ENCODE measurements at regions not wholly inside any gene's neighbourhood (a gene's known extent, or its start where the extent isn't known, plus 50 kb on each side); places are given as distances from the start of the nearest gene placed in this dataset.

DNA sequence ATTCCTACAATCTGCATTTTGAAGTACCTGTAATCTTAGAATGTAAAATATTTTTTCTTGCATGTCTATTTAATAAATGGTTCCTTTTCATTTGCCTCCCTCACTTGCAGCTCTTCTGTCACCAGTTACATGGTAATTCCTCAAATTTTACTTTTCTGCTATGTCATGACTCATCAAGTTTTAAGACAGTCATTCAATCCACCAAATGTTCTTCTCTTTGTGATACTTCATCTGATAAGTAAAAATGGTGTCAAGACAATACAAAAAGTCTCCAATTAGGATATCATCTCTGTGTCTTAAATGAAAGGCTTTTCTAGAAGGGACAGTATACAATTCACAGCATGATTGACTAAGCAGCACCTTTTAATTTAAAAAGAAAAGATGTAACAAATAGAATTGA is 104.9 kb upstream of the FTMT start:
- no peak overlapping the region for H3K27ac ChIP-seq (ENCODE audit: low read length)
- H3K4me3 ChIP-seq (ENCODE audit: low read depth in 1 of 2, low read length in 2 of 2) = no peak overlapping the region
- no peaks in the 10 kb centered on the region for H3K36me3 ChIP-seq (ENCODE audit: control insufficient read depth in 1 of 2, insufficient read depth in 2 of 2, low read length in 2 of 2)
- no peaks in the 10 kb centered on the region for H3K4me1 ChIP-seq (ENCODE audit: control insufficient read depth in 1 of 2, insufficient read depth in 2 of 2, low read length in 2 of 2)
- H3K27me3 ChIP-seq (ENCODE audit: low read depth, low read length) = no peaks in the 10 kb centered on the region
- peaks cover 1 to 3% of the 10 kb centered on the region in 2 donors for H3K9me3 ChIP-seq (ENCODE audit: control insufficient read depth in 1 of 2, low read length in 2 of 2)

DNA sequence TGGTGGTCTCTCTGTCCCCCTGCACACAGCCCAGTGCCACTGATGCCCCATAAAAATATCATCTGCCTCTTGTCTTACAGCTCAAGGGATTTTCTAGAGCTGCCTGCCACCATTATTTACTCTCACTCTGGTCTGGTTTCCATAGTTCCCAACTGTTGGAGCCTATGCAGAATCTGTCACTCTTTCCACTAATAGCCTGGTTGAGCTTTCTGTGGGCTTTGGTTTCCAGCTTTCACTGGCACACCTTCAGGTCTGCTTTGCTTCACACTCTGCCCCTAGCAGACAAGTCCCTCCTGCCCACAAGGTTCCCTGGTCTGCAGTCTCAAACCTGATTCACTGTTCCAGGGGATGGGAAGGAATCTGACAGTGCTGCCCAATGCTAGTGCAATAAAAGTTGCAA is 103.0 kb upstream of the FTMT start:
- Histone ChIP-seq H3K36me3 (ENCODE audit: control insufficient read depth in 1 of 2, insufficient read depth in 2 of 2, low read length in 2 of 2) (no peaks in the 10 kb centered on the region), H3K4me1 (ENCODE audit: control insufficient read depth in 1 of 2, insufficient read depth in 2 of 2, low read length in 2 of 2) (no peaks in the 10 kb centered on the region), H3K9me3 (ENCODE audit: control insufficient read depth in 1 of 2, low read length in 2 of 2) (no peaks in the 10 kb centered on the region), H3K27ac (ENCODE audit: low read length) (no peak overlapping the region), H3K27me3 (ENCODE audit: low read depth, low read length) (no peaks in the 10 kb centered on the region), H3K4me3 (ENCODE audit: low read depth in 1 of 2, low read length in 2 of 2) (no peak overlapping the region)

DNA sequence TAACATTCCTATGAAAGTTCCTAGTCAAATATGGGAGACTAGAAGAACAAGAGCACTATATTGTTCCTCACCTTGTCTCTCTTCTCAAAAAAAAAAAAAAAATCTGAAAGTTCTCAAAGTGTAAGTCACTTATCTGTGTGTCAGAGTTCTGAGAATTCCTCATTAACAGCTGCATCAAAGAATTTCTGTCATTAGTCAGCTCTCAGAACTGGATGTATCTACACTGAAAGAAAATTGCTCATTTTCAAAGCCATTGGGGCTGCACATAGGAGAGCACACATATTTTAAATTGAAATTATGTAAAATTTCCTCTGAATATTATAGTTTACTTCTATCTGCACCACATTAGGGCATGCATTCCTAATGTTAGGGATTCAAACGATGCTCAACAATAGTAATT is 99.5 kb upstream of the FTMT start:
- Histone ChIP-seq H3K4me3 (ENCODE audit: low read depth in 1 of 2, low read length in 2 of 2) (no peak overlapping the region), H3K27ac (ENCODE audit: low read length) (no peak overlapping the region), H3K36me3 (ENCODE audit: control insufficient read depth in 1 of 2, insufficient read depth in 2 of 2, low read length in 2 of 2) (no peaks in the 10 kb centered on the region), H3K9me3 (ENCODE audit: control insufficient read depth in 1 of 2, low read length in 2 of 2) (no peaks in the 10 kb centered on the region), H3K27me3 (ENCODE audit: low read depth, low read length) (no peaks in the 10 kb centered on the region), H3K4me1 (ENCODE audit: control insufficient read depth in 1 of 2, insufficient read depth in 2 of 2, low read length in 2 of 2) (no peaks in the 10 kb centered on the region)

DNA sequence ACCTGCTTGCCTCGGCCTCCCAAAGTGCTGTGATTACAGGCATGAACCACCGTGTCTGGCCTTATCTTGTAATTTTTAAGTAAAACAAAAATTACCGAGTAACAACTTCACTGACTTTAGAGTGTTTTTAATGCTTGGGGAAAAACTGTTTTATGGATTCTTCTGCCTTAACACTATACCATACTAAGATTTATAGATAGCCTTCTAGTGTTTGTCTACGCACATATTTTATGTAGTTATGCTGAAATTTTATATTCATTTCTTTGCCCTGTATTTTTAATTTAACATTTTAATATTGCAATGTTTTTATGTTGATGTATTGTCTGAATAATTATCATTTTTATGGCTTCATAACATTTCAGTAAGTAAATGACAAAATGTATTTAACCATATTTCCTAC is 96.4 kb upstream of the FTMT start:
- no peaks in the 10 kb centered on the region for H3K27me3 ChIP-seq (ENCODE audit: low read depth, low read length)
- H3K27ac ChIP-seq (ENCODE audit: low read length) = no peak overlapping the region
- H3K9me3 ChIP-seq (ENCODE audit: control insufficient read depth in 1 of 2, low read length in 2 of 2) = no peaks in the 10 kb centered on the region
- no peak overlapping the region for H3K4me3 ChIP-seq (ENCODE audit: low read depth in 1 of 2, low read length in 2 of 2)
- H3K4me1 ChIP-seq (ENCODE audit: control insufficient read depth in 1 of 2, insufficient read depth in 2 of 2, low read length in 2 of 2) = no peaks in the 10 kb centered on the region
- H3K36me3 ChIP-seq (ENCODE audit: control insufficient read depth in 1 of 2, insufficient read depth in 2 of 2, low read length in 2 of 2) = no peaks in the 10 kb centered on the region

DNA sequence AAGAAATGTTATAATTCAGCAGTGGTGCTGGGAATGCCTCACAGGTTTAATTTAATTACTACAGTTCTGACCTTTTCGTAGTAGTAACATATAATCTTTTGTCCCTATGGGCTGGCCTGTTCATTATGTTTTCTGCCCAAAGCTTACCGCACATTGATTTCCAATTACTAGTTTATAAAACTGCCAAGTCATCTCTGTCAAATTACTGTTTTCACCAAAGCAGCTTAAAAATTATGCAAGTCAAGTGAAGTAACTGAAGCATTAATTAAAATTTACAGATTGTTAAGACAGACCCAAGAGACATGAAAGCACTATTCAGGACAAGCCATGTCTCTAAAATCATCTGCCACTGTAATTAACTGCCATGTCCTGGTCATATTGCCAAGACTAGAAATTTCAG is 93.9 kb upstream of the FTMT start:
- no peak overlapping the region for H3K4me3 ChIP-seq (ENCODE audit: low read depth in 1 of 2, low read length in 2 of 2)

DNA sequence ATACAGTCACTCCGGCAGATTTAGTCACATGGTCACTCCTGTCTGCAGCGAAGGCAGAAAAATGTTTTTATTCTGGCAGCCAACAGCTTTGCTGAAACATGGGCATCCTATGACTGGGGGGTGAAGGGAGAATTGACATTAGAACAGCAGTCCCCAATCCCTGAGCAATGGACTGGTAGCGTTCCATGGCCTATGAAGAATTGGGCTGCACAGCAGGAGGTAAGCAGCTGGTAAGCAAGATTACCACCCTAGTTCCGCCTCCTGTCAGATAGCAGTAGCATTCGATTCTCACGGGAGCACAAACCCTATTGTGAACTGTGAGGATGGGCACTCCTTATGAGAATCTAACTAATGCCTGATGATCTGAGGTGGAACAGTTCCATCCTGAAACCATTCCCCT is 93.1 kb upstream of the FTMT start:
- no peak overlapping the region for H3K4me3 ChIP-seq (ENCODE audit: low read depth in 1 of 2, low read length in 2 of 2)
- H3K9me3 ChIP-seq (ENCODE audit: control insufficient read depth in 1 of 2, low read length in 2 of 2) = no peaks in the 10 kb centered on the region
- no peaks in the 10 kb centered on the region for H3K36me3 ChIP-seq (ENCODE audit: control insufficient read depth in 1 of 2, insufficient read depth in 2 of 2, low read length in 2 of 2)
- H3K27me3 ChIP-seq (ENCODE audit: low read depth, low read length) = no peaks in the 10 kb centered on the region
- no peak overlapping the region for H3K27ac ChIP-seq (ENCODE audit: low read length)
- no peaks in the 10 kb centered on the region for H3K4me1 ChIP-seq (ENCODE audit: control insufficient read depth in 1 of 2, insufficient read depth in 2 of 2, low read length in 2 of 2)

More for the DNA sequence above, 93.9 kb upstream of the FTMT start:
- no peaks in the 10 kb centered on the region for H3K9me3 ChIP-seq (ENCODE audit: control insufficient read depth in 1 of 2, low read length in 2 of 2)
- H3K27ac ChIP-seq (ENCODE audit: low read length) = no peak overlapping the region
- H3K27me3 ChIP-seq (ENCODE audit: low read depth, low read length) = no peaks in the 10 kb centered on the region
- H3K36me3 ChIP-seq (ENCODE audit: control insufficient read depth in 1 of 2, insufficient read depth in 2 of 2, low read length in 2 of 2) = no peaks in the 10 kb centered on the region
- H3K4me1 ChIP-seq (ENCODE audit: control insufficient read depth in 1 of 2, insufficient read depth in 2 of 2, low read length in 2 of 2) = no peaks in the 10 kb centered on the region

DNA sequence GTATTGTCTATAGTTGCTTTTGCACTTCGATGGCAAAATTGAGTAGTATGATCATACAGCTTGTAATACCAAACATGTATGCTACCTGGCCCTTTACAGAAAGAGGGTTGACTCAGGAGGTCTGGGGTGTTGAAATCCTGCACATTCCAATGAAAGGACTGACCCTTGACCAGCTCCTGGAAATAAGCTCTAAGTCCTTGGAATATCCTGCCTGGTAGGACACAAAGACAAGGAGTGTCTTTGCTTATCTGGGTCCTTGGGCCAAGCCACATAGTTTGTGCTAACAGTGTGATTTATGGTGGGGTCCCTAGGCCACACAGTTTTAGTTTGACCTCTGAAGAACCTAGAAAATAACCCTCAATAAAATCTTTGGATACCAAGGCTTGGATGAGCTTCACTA is 89.3 kb upstream of the FTMT start:
- Histone ChIP-seq H3K36me3 (ENCODE audit: control insufficient read depth in 1 of 2, insufficient read depth in 2 of 2, low read length in 2 of 2) (no peaks in the 10 kb centered on the region), H3K4me3 (ENCODE audit: low read depth in 1 of 2, low read length in 2 of 2) (no peak overlapping the region), H3K27me3 (ENCODE audit: low read depth, low read length) (no peaks in the 10 kb centered on the region), H3K27ac (ENCODE audit: low read length) (no peak overlapping the region), H3K9me3 (ENCODE audit: control insufficient read depth in 1 of 2, low read length in 2 of 2) (no peaks in the 10 kb centered on the region), H3K4me1 (ENCODE audit: control insufficient read depth in 1 of 2, insufficient read depth in 2 of 2, low read length in 2 of 2) (no peaks in the 10 kb centered on the region)

DNA sequence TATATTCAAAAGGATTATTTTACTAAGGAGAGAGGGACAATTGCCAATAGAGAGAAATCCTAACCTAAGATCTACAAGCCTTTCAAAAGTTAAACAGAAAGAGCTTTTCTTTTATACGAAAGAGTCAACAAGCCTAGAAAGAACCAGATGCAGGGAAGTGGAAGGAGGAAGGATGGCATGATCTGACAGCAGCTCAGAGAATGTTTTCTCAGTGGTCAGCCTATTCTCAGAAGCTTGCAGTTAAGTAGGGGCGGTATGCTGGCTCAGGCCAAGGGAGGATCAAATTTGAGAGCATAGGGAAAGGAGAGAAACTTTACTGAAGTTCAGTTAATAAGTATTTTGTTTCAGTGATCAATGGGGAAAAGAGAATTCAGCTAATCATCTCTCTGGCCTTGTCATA is 88.0 kb upstream of the FTMT start:
- H3K4me3 ChIP-seq (ENCODE audit: low read depth in 1 of 2, low read length in 2 of 2) = no peak overlapping the region
- no peaks in the 10 kb centered on the region for H3K27me3 ChIP-seq (ENCODE audit: low read depth, low read length)
- H3K27ac ChIP-seq (ENCODE audit: low read length) = no peak overlapping the region
- no peaks in the 10 kb centered on the region for H3K9me3 ChIP-seq (ENCODE audit: control insufficient read depth in 1 of 2, low read length in 2 of 2)
- H3K36me3 ChIP-seq (ENCODE audit: control insufficient read depth in 1 of 2, insufficient read depth in 2 of 2, low read length in 2 of 2) = no peaks in the 10 kb centered on the region
- no peaks in the 10 kb centered on the region for H3K4me1 ChIP-seq (ENCODE audit: control insufficient read depth in 1 of 2, insufficient read depth in 2 of 2, low read length in 2 of 2)

DNA sequence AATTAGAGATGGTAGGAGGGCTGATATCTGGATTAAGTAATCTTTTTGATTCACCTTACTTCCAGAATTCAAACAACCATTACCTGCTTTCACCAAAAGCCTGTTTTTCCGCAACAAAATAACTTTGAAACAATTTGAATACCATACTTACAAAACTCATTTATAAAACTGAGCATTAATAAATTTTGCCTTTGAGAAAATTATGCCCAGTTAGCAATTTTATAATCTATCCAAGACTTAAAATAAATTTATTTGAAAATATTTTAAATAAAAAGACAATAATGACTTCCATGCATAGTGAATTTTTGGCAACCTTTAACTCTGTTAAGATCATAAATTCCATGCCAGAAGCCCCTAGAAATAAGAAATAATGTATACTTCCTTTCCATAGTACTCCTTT is 71.3 kb upstream of the FTMT start:
- H3K4me1 ChIP-seq (ENCODE audit: control insufficient read depth in 1 of 2, insufficient read depth in 2 of 2, low read length in 2 of 2) = no peaks in the 10 kb centered on the region
- H3K36me3 ChIP-seq (ENCODE audit: control insufficient read depth in 1 of 2, insufficient read depth in 2 of 2, low read length in 2 of 2) = no peaks in the 10 kb centered on the region
- no peak overlapping the region for H3K4me3 ChIP-seq (ENCODE audit: low read depth in 1 of 2, low read length in 2 of 2)

DNA sequence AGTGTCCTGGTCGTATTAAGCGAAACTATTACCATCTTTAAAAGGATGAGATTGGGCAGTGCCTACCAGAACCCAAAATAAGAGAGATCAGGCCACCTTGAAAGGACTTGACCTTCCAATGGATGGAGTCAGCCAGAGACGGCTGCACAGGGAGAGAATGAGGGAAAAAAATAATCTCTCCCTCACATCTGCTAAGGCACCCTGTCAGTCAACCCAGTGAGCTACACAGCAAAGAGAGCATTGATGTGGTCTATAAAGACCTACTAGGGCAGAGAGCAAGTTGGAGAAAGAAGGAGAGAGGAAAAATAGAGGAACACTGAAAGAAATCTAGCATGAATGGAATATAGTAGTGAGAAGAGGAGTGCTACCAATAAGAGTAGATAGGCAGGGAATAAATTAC is 68.0 kb upstream of the FTMT start:
- Histone ChIP-seq H3K9me3 (ENCODE audit: control insufficient read depth in 1 of 2, low read length in 2 of 2) (no peaks in the 10 kb centered on the region), H3K4me1 (ENCODE audit: control insufficient read depth in 1 of 2, insufficient read depth in 2 of 2, low read length in 2 of 2) (no peaks in the 10 kb centered on the region), H3K36me3 (ENCODE audit: control insufficient read depth in 1 of 2, insufficient read depth in 2 of 2, low read length in 2 of 2) (no peaks in the 10 kb centered on the region), H3K27me3 (ENCODE audit: low read depth, low read length) (no peaks in the 10 kb centered on the region), H3K27ac (ENCODE audit: low read length) (no peak overlapping the region), H3K4me3 (ENCODE audit: low read depth in 1 of 2, low read length in 2 of 2) (no peak overlapping the region)

More for the DNA sequence above, 71.3 kb upstream of the FTMT start:
- Histone ChIP-seq H3K9me3 (ENCODE audit: control insufficient read depth in 1 of 2, low read length in 2 of 2) (no peaks in the 10 kb centered on the region), H3K27ac (ENCODE audit: low read length) (no peak overlapping the region), H3K27me3 (ENCODE audit: low read depth, low read length) (no peaks in the 10 kb centered on the region)

DNA sequence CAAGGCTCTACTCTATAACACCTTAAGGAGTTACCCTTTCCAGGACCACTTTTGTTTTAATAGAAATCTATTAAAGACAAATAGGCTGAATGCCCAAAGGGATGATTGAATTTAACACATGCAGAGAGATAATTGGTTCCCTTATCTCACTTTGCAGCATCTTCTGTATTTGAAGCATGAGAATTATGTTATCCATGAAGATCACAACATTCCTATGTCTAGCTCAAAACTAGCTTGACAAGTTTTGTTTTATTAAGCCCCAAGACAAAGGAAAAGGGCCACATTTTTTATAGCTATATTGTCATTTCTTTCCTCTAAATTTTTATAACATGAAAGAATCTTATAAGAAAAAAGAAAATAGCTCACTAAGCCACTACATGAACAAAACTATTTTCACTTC is 57.9 kb upstream of the FTMT start:
- Histone ChIP-seq H3K36me3 (ENCODE audit: control insufficient read depth in 1 of 2, insufficient read depth in 2 of 2, low read length in 2 of 2) (no peaks in the 10 kb centered on the region), H3K4me3 (ENCODE audit: low read depth in 1 of 2, low read length in 2 of 2) (no peak overlapping the region), H3K27ac (ENCODE audit: low read length) (no peak overlapping the region), H3K4me1 (ENCODE audit: control insufficient read depth in 1 of 2, insufficient read depth in 2 of 2, low read length in 2 of 2) (no peaks in the 10 kb centered on the region), H3K27me3 (ENCODE audit: low read depth, low read length) (no peaks in the 10 kb centered on the region), H3K9me3 (ENCODE audit: control insufficient read depth in 1 of 2, low read length in 2 of 2) (no peaks in the 10 kb centered on the region)

DNA sequence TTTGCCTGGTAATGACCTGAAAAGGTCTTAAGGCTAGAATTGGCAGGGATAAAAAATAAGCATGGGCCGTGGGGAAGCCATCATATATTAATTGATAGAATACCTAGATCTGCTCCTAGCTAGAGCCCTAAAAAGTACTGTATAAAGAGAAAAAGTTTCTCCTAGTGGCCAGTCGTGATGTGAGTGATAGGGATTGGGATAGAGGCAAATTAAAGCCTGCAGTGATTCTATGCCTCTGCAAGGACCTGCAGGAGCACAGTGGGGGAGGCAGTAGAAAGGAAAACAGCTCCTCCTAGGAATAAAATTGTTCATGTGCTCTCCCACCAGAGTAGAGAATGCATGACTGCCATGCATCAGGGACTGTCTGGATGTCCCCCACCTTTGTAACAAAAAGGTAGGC is 56.2 kb upstream of the FTMT start:
- Histone ChIP-seq H3K4me1 (ENCODE audit: control insufficient read depth in 1 of 2, insufficient read depth in 2 of 2, low read length in 2 of 2) (no peaks in the 10 kb centered on the region), H3K27ac (ENCODE audit: low read length) (no peak overlapping the region), H3K9me3 (ENCODE audit: control insufficient read depth in 1 of 2, low read length in 2 of 2) (no peaks in the 10 kb centered on the region), H3K4me3 (ENCODE audit: low read depth in 1 of 2, low read length in 2 of 2) (no peak overlapping the region), H3K27me3 (ENCODE audit: low read depth, low read length) (no peaks in the 10 kb centered on the region), H3K36me3 (ENCODE audit: control insufficient read depth in 1 of 2, insufficient read depth in 2 of 2, low read length in 2 of 2) (no peaks in the 10 kb centered on the region)
